HL-60 (cell line): ENCODE measurements at regions not wholly inside any gene's neighbourhood (a gene's known extent, or its start where the extent isn't known, plus 50 kb on each side); places are given as distances from the start of the nearest gene placed in this dataset.

Experiments used
- CTCF ChIP-seq: IDR thresholded peaks from one replicate; pipeline ENCODE4 v1.5.1; 2011; ENCODE audit warnings: low read length, control low read depth, inconsistent platforms; ENCODE audit not compliant: insufficient read depth
- GABPA ChIP-seq: IDR thresholded peaks from 2 replicates; pipeline ENCODE4 v1.6.1; 2012; ENCODE audit warnings: low read depth
- POLR2AphosphoS5 ChIP-seq: IDR thresholded peaks from 2 replicates; pipeline ENCODE4 v1.6.1; 2012; ENCODE audit warnings: low read depth
- REST ChIP-seq: IDR thresholded peaks from 2 replicates; pipeline ENCODE4 v1.6.1; 2012; ENCODE audit warnings: low read depth; ENCODE audit not compliant: insufficient replicate concordance

- no peak for TF ChIP-seq GABPA
- no peak for TF ChIP-seq CTCF
- TF ChIP-seq POLR2AphosphoS5 = no peak
- no peak for TF ChIP-seq REST
These were observed 281.3 kb downstream of the DIPK2A start for GRCh38 chr3:144252896-144253295.
